ENCODE measurements at regions not wholly inside any gene's neighbourhood (a gene's known extent, or its start where the extent isn't known, plus 50 kb on each side); places are given as distances from the start of the nearest gene placed in this dataset.

- no peak for DNase-seq
Measured at GRCh38 chr15:93469994-93470393, 381.0 kb upstream of the RGMA start.

GRCh38 chr15:93467337-93467736 lies 378.3 kb upstream of the RGMA start:
- DNase-seq = no peak

GRCh38 chr15:93466380-93466779 lies 377.4 kb upstream of the RGMA start:
- no peak for DNase-seq

GRCh38 chr15:93462690-93463089 lies 373.7 kb upstream of the RGMA start:
- no peak for DNase-seq

- no peak for DNase-seq
Measured at GRCh38 chr15:93460717-93461116, 371.7 kb upstream of the RGMA start.

- DNase-seq = no peak
Measured at GRCh38 chr15:93459396-93459795, 370.4 kb upstream of the RGMA start.

GRCh38 chr15:93458597-93458996 lies 369.6 kb upstream of the RGMA start:
- DNase-seq = no peak

- DNase-seq = no peak
Measured at GRCh38 chr15:93454788-93455187, 365.8 kb upstream of the RGMA start.

- DNase-seq = no peak
Measured at GRCh38 chr15:93452537-93453211, 363.7 kb upstream of the RGMA start.

- no peak for DNase-seq
Measured at GRCh38 chr15:93451822-93452221, 362.8 kb upstream of the RGMA start.

GRCh38 chr15:93451265-93451664 lies 362.3 kb upstream of the RGMA start:
- DNase-seq = no peak

GRCh38 chr15:93449798-93450197 lies 360.8 kb upstream of the RGMA start:
- DNase-seq = no peak

- no peak for DNase-seq
Measured at GRCh38 chr15:93438310-93438709, 349.3 kb upstream of the RGMA start.

- DNase-seq = no peak
Measured at GRCh38 chr15:93432474-93432873, 343.5 kb upstream of the RGMA start.

GRCh38 chr15:93428807-93429351 lies 339.9 kb upstream of the RGMA start:
- no peak for DNase-seq

- DNase-seq = no peak
Measured at GRCh38 chr15:93428150-93428549, 339.1 kb upstream of the RGMA start.

GRCh38 chr15:93424131-93424530 lies 335.1 kb upstream of the RGMA start:
- DNase-seq = no peak

- DNase-seq = no peak
Measured at GRCh38 chr15:93422476-93422875, 333.5 kb upstream of the RGMA start.

GRCh38 chr15:93420477-93420876 lies 331.5 kb upstream of the RGMA start:
- DNase-seq = no peak

- no peak for DNase-seq
Measured at GRCh38 chr15:93420050-93420452, 331.0 kb upstream of the RGMA start.

- DNase-seq = no peak
Measured at GRCh38 chr15:93418566-93418965, 329.6 kb upstream of the RGMA start.

- no peak for DNase-seq
Measured at GRCh38 chr15:93417631-93418030, 328.6 kb upstream of the RGMA start.

- DNase-seq = no peak
Measured at GRCh38 chr15:93417156-93417555, 328.1 kb upstream of the RGMA start.

GRCh38 chr15:93415576-93415975 lies 326.6 kb upstream of the RGMA start:
- no peak for DNase-seq

GRCh38 chr15:93414576-93415231 lies 325.7 kb upstream of the RGMA start:
- DNase-seq = no peak

Data from amniotic stem cell (primary cell).